ENCODE measurements at regions not wholly inside any gene's neighbourhood (a gene's known extent, or its start where the extent isn't known, plus 50 kb on each side); places are given as distances from the start of the nearest gene placed in this dataset.
"Not testable (repeated sequence)": the region's sequence is repeated elsewhere in the genome, so short reads cannot be mapped to it uniquely, and the experiment has no call there.

DNA sequence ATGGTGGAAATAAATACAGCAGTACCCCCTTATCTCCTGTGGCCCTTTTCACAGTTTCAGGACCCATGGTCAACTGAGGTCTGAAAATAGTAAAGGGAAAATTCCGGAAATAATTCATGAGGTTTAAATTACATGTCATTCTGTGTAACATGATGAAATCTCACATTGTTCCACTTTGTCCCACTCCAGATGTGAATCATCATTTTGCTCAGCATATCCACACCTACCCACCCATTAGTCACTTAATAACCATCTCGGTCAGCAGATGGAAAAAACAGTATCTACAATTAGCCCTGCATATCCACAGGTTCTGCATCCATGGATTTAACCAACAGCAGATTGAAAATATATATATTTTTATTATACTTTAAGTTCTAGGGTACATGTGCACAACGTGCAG is 86.9 kb upstream of the GORAB start:
- no peak overlapping the region for H3K9ac ChIP-seq (ENCODE audit: low read length in 3 of 3)
- DNase-seq (no peak), FAIRE-seq (no peak)
- H3K4me3 ChIP-seq (ENCODE audit: low read length in 3 of 3): no peak overlapping the region
- H3K4me1 ChIP-seq (ENCODE audit: control insufficient read depth in 2 of 3, insufficient read depth in 2 of 3, low read depth in 1 of 3, low read length in 3 of 3): no peaks in the 10 kb centered on the region
- H3K9me3 ChIP-seq (ENCODE audit: control insufficient read depth in 2 of 3, insufficient read depth in 1 of 3, low read length in 3 of 3): no peaks in the 10 kb centered on the region
- TF ChIP-seq, protein P1, sequence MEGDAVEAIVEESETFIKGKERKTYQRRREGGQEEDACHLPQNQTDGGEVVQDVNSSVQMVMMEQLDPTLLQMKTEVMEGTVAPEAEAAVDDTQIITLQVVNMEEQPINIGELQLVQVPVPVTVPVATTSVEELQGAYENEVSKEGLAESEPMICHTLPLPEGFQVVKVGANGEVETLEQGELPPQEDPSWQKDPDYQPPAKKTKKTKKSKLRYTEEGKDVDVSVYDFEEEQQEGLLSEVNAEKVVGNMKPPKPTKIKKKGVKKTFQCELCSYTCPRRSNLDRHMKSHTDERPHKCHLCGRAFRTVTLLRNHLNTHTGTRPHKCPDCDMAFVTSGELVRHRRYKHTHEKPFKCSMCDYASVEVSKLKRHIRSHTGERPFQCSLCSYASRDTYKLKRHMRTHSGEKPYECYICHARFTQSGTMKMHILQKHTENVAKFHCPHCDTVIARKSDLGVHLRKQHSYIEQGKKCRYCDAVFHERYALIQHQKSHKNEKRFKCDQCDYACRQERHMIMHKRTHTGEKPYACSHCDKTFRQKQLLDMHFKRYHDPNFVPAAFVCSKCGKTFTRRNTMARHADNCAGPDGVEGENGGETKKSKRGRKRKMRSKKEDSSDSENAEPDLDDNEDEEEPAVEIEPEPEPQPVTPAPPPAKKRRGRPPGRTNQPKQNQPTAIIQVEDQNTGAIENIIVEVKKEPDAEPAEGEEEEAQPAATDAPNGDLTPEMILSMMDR (IDR thresholded peaks at IDR 0.05; ENCODE audit: borderline replicate concordance, extremely low read depth, insufficient read depth): no peak
- intact Hi-C loops (cut with DNase I): no loop called here
- H3K27me3 ChIP-seq (ENCODE audit: control insufficient read depth, insufficient read depth, low read length): no peaks in the 10 kb centered on the region
- H3K27ac ChIP-seq (ENCODE audit: low read depth in 2 of 2, low read length in 2 of 2): no peak overlapping the region
- no peaks in the 10 kb centered on the region for H3K36me3 ChIP-seq (ENCODE audit: control insufficient read depth in 2 of 3, insufficient read depth in 3 of 3, low read length in 3 of 3)

DNA sequence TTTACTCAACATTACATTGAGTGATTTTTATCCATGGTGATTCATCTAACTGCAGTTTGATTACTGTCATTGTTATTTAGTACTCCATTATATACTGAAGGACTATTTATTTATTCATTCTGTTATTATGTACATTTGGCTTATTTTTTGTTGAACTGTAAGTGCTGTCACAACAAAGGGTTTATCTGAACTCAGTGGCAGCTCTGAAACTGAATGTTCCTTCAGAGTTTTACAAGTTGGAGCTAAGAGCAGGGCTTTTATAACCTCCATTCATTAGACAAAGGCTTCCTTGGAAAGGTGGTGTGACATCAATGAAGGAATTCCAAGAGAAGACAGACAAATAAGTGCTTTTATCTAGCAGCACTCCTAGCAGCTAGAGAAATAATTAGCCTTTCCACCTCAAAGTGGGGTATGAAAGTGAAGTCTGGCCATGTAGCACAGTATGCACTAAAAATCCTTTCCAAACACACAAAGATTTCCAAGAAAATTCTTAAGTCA is 83.3 kb upstream of the GORAB start:
- Histone ChIP-seq H3K4me1 (ENCODE audit: control insufficient read depth in 2 of 3, insufficient read depth in 2 of 3, low read depth in 1 of 3, low read length in 3 of 3) (no peaks in the 10 kb centered on the region), H3K27ac (ENCODE audit: low read depth in 2 of 2, low read length in 2 of 2) (no peak overlapping the region), H3K9me3 (ENCODE audit: control insufficient read depth in 2 of 3, insufficient read depth in 1 of 3, low read length in 3 of 3) (no peaks in the 10 kb centered on the region), H3K9ac (ENCODE audit: low read length in 3 of 3) (no peak overlapping the region), H3K27me3 (ENCODE audit: control insufficient read depth, insufficient read depth, low read length) (no peaks in the 10 kb centered on the region), H3K4me3 (ENCODE audit: low read length in 3 of 3) (no peak overlapping the region), H3K36me3 (ENCODE audit: control insufficient read depth in 2 of 3, insufficient read depth in 3 of 3, low read length in 3 of 3) (no peaks in the 10 kb centered on the region)
- FAIRE-seq (no peak), DNase-seq (no peak)
- intact Hi-C loops (cut with DNase I): no loop called here
- TF ChIP-seq, protein P1 (IDR thresholded peaks at IDR 0.05; ENCODE audit: borderline replicate concordance, extremely low read depth, insufficient read depth): no peak

DNA sequence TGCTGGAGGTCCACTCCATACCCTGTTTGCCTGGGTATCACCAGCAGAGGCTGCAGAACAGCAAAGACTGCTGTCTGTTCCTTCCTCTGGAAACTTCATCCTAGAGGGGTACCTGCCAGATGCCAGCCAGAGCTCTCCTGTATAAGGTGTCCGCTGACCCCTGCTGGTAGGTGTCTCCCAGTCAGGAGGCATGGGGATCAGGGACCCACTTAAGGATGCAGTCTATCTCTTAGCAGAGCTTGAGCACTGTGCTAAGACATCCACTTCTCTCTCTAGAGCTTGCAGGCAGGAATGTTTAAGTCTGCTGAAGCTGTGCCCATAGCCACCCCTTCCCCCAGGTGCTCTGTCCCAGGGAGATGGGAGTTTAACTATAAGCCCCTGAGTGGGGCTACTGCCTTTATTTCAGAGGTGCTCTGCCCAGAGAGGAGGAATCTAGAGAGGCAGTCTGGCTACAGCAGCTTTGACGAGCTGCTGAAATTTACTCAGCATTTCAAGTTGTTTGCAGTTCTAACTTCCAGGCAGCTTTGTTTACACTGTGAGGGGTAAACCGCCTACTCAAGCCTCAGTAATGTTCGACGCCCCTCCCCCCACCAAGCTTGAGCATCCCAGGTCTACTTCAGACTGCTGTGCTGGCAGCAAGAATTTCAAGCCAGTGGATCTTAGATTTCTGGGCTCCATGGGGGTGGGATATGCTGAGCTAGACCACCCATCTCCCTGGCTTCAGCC is 74.5 kb upstream of the GORAB start:
- H3K4me1 ChIP-seq (ENCODE audit: control insufficient read depth in 2 of 3, insufficient read depth in 2 of 3, low read depth in 1 of 3, low read length in 3 of 3); H3K36me3 ChIP-seq (ENCODE audit: control insufficient read depth in 2 of 3, insufficient read depth in 3 of 3, low read length in 3 of 3); H3K27me3 ChIP-seq (ENCODE audit: control insufficient read depth, insufficient read depth, low read length); FAIRE-seq; H3K9me3 ChIP-seq (ENCODE audit: control insufficient read depth in 2 of 3, insufficient read depth in 1 of 3, low read length in 3 of 3); H3K27ac ChIP-seq (ENCODE audit: low read depth in 2 of 2, low read length in 2 of 2); H3K4me3 ChIP-seq (ENCODE audit: low read length in 3 of 3); H3K9ac ChIP-seq (ENCODE audit: low read length in 3 of 3); intact Hi-C loops (cut with DNase I): not testable (repeated sequence)
- peak in 3 of 5 donors; percentile 14 to 30 (median 27) for DNase-seq
- TF ChIP-seq, protein P1 (IDR thresholded peaks at IDR 0.05; ENCODE audit: borderline replicate concordance, extremely low read depth, insufficient read depth): peak; percentile 8

Measured in kidney (tissue), 13 donors.